ENCODE measurements at regions not wholly inside any gene's neighbourhood (a gene's known extent, or its start where the extent isn't known, plus 50 kb on each side); places are given as distances from the start of the nearest gene placed in this dataset.
A peak's percentile ranks its signal among the peaks of the same experiment; 100 is the strongest.

- TF ChIP-seq CTCF (IDR thresholded peaks at IDR 0.05; ENCODE audit: insufficient read depth, low read depth, low read length): peak; percentile 62
- peak; percentile 55 for DNase-seq (ENCODE audit: low read depth)
- no peak overlapping the region for H3K4me3 ChIP-seq (ENCODE audit: low read depth, low read length)
These were observed 92.2 kb upstream of the PGRMC2 start for GRCh38 chr4:128379860-128380259.

GRCh38 chr4:128378668-128379067, 91.1 kb upstream of the PGRMC2 start:
- no peak for TF ChIP-seq CTCF (IDR thresholded peaks at IDR 0.05; ENCODE audit: insufficient read depth, low read depth, low read length)
- peak; percentile 62 for DNase-seq (ENCODE audit: low read depth)
- H3K4me3 ChIP-seq (ENCODE audit: low read depth, low read length): no peak overlapping the region

GRCh38 chr4:128376958-128377357, 89.3 kb upstream of the PGRMC2 start:
- no peak for TF ChIP-seq CTCF (IDR thresholded peaks at IDR 0.05; ENCODE audit: insufficient read depth, low read depth, low read length)
- no peak overlapping the region for H3K4me3 ChIP-seq (ENCODE audit: low read depth, low read length)
- no peak for DNase-seq (ENCODE audit: low read depth)

GRCh38 chr4:128376303-128376702, 88.7 kb upstream of the PGRMC2 start:
- H3K4me3 ChIP-seq (ENCODE audit: low read depth, low read length): no peak overlapping the region
- DNase-seq (ENCODE audit: low read depth): no peak
- TF ChIP-seq CTCF (IDR thresholded peaks at IDR 0.05; ENCODE audit: insufficient read depth, low read depth, low read length): no peak

GRCh38 chr4:128373628-128374027, 86.0 kb upstream of the PGRMC2 start:
- no peak for TF ChIP-seq CTCF (IDR thresholded peaks at IDR 0.05; ENCODE audit: insufficient read depth, low read depth, low read length)
- no peak for DNase-seq (ENCODE audit: low read depth)
- no peak overlapping the region for H3K4me3 ChIP-seq (ENCODE audit: low read depth, low read length)

GRCh38 chr4:128371876-128372275, 84.3 kb upstream of the PGRMC2 start:
- DNase-seq (ENCODE audit: low read depth): no peak
- no peak for TF ChIP-seq CTCF (IDR thresholded peaks at IDR 0.05; ENCODE audit: insufficient read depth, low read depth, low read length)
- H3K4me3 ChIP-seq (ENCODE audit: low read depth, low read length): no peak overlapping the region

GRCh38 chr4:128371001-128371777, 83.6 kb upstream of the PGRMC2 start:
- no peak overlapping the region for H3K4me3 ChIP-seq (ENCODE audit: low read depth, low read length)
- DNase-seq (ENCODE audit: low read depth): peak; percentile 66
- TF ChIP-seq CTCF (IDR thresholded peaks at IDR 0.05; ENCODE audit: insufficient read depth, low read depth, low read length): no peak
